ENCODE measurements at regions not wholly inside any gene's neighbourhood (a gene's known extent, or its start where the extent isn't known, plus 50 kb on each side); places are given as distances from the start of the nearest gene placed in this dataset.

DNA sequence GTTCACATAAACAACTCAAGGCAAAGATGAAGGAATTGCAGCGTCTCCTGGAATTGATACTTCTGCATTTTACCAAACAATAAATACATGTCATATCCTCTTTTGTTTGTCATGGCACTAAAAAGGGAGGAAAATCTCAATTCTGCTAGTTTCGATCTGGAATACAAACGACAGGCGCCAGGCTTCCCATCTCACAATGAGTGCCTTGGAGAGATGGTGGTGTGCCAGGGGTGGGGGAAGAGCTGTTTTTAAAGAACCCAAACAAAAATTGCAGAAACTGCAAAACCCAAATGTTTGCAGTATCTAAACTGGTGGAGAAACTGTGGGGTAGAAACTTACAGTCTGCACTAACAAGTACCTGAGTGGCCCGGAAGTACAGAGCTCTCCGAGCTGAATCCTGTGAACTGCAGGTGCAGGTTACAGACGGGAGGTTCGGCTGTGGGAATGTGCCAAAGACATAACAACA is 53.0 kb upstream of the KLF3 start:
- DNase-seq (no peak), ATAC-seq (ENCODE audit: low read depth) (no peak)
- POLR2A ChIA-PET, result no interaction called here
- no peaks in the 10 kb centered on the region for H3K27me3 Mint-ChIP-seq
- no peak overlapping the region for H3K4me3 Mint-ChIP-seq
- CTCF ChIA-PET, result no interaction called here
- no peak for TF ChIP-seq CTCF (IDR thresholded peaks at IDR 0.05)
- no peak overlapping the region for H3K27ac Mint-ChIP-seq
- H3K4me1 Mint-ChIP-seq, result peaks cover 9% of the 10 kb centered on the region
- H3K36me3 Mint-ChIP-seq (ENCODE audit: low read depth), result no peaks in the 10 kb centered on the region
- intact Hi-C loops (cut with micrococcal nuclease), result no loop called here
- H3K9me3 Mint-ChIP-seq, result no peaks in the 10 kb centered on the region

- CTCF ChIA-PET, result no interaction called here
Observed at GRCh38 chr4:38611676-38612075, 52.3 kb upstream of the KLF3 start.

GRCh38 chr4:38612646-38613414 is 51.2 kb upstream of the KLF3 start:
- ATAC-seq (ENCODE audit: low read depth), result no peak
- H3K27me3 Mint-ChIP-seq, result no peaks in the 10 kb centered on the region
- peaks cover 9% of the 10 kb centered on the region for H3K4me1 Mint-ChIP-seq
- no peak for TF ChIP-seq CTCF (IDR thresholded peaks at IDR 0.05)
- intact Hi-C loops (cut with micrococcal nuclease), result no loop called here
- no peak for DNase-seq
- CTCF ChIA-PET, result no interaction called here
- no peak overlapping the region for H3K4me3 Mint-ChIP-seq
- POLR2A ChIA-PET, result no interaction called here
- H3K27ac Mint-ChIP-seq, result no peak overlapping the region
- H3K36me3 Mint-ChIP-seq (ENCODE audit: low read depth), result no peaks in the 10 kb centered on the region
- no peaks in the 10 kb centered on the region for H3K9me3 Mint-ChIP-seq

More at GRCh38 chr4:38611676-38612075, 52.3 kb upstream of the KLF3 start:
- Mint-ChIP-seq H3K27me3 (no peaks in the 10 kb centered on the region), H3K4me1 (peaks cover 9% of the 10 kb centered on the region), H3K36me3 (ENCODE audit: low read depth) (no peaks in the 10 kb centered on the region), H3K9me3 (no peaks in the 10 kb centered on the region), H3K27ac (no peak overlapping the region), H3K4me3 (no peak overlapping the region)
- intact Hi-C loops (cut with micrococcal nuclease), result no loop called here
- POLR2A ChIA-PET, result no interaction called here
- no peak for DNase-seq
- TF ChIP-seq CTCF (IDR thresholded peaks at IDR 0.05), result no peak
- no peak for ATAC-seq (ENCODE audit: low read depth)
